ENCODE measurements at regions not wholly inside any gene's neighbourhood (a gene's known extent, or its start where the extent isn't known, plus 50 kb on each side); places are given as distances from the start of the nearest gene placed in this dataset.
"Not testable (repeated sequence)": the region's sequence is repeated elsewhere in the genome, so short reads cannot be mapped to it uniquely, and the experiment has no call there.

DNA sequence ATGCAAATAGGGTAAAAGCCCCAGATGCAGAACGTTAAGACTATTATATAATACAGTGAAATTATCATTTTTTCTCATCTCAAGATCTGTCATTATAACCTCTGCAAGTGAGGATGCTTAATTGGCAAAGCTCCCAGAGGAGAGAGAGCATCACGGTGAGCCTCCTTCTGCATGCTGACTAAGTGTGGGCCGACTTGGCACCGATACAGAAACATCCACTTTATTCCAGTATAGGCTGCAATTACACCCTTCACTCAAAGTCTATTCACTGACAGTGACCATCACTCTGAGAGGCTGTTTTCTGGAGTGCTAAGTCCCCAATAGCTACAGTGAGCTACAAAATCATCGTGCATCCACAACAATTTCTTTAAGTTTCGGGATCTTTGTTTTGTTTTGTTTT is 69.6 kb upstream of the NBPF26 start:
- TF ChIP-seq, protein P1, sequence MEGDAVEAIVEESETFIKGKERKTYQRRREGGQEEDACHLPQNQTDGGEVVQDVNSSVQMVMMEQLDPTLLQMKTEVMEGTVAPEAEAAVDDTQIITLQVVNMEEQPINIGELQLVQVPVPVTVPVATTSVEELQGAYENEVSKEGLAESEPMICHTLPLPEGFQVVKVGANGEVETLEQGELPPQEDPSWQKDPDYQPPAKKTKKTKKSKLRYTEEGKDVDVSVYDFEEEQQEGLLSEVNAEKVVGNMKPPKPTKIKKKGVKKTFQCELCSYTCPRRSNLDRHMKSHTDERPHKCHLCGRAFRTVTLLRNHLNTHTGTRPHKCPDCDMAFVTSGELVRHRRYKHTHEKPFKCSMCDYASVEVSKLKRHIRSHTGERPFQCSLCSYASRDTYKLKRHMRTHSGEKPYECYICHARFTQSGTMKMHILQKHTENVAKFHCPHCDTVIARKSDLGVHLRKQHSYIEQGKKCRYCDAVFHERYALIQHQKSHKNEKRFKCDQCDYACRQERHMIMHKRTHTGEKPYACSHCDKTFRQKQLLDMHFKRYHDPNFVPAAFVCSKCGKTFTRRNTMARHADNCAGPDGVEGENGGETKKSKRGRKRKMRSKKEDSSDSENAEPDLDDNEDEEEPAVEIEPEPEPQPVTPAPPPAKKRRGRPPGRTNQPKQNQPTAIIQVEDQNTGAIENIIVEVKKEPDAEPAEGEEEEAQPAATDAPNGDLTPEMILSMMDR (IDR thresholded peaks at IDR 0.05), result not testable (repeated sequence)
- not testable (repeated sequence) for TF ChIP-seq POLR2A (IDR thresholded peaks at IDR 0.05)

All from sigmoid colon (tissue), 3 donors.